Spleen (tissue), 11 donors: ENCODE measurements at regions not wholly inside any gene's neighbourhood (a gene's known extent, or its start where the extent isn't known, plus 50 kb on each side); places are given as distances from the start of the nearest gene placed in this dataset.

ENCODE experiments used
- DNase-seq: peaks from one replicate; pipeline ENCODE4 v3.0.0-alpha.2; 2020
- H3K27ac ChIP-seq, 8 donors: fragments of 200-600 bp; sonication (generic) in 7 of 8; 1 replicate in 4 of 8; 2 replicates in 4 of 8; pipeline versions ENCODE4 v1.5.0 to v1.8.0; 2016 to 2021; ENCODE audit warnings: inconsistent platforms in 4 of 8, mild to moderate bottlenecking in 4 of 8, moderate library complexity in 1 of 8
- H3K27me3 ChIP-seq, 7 donors: fragments of 200-600 bp; sonication (generic) in 6 of 7; replicated peaks in 1 of 7; 1 replicate in 4 of 7; 2 replicates in 3 of 7; pipeline versions ENCODE4 v1.5.0 to v1.8.0; 2016 to 2021; ENCODE audit warnings: inconsistent platforms in 3 of 7, mild to moderate bottlenecking in 1 of 7
- H3K36me3 ChIP-seq, 6 donors: fragments of 200-600 bp; sonication (generic) in 5 of 6; 1 replicate in 4 of 6; 2 replicates in 2 of 6; pipeline versions ENCODE4 v1.5.0 to v1.8.0; 2016 to 2021; ENCODE audit warnings: inconsistent platforms in 2 of 6
- H3K4me1 ChIP-seq, 6 donors: fragments of 200-600 bp; sonication (generic) in 5 of 6; 1 replicate in 3 of 6; 2 replicates in 3 of 6; pipeline versions ENCODE4 v1.5.0 to v1.8.0; 2016 to 2021; ENCODE audit warnings: inconsistent platforms in 3 of 6
- H3K4me3 ChIP-seq, 8 donors: fragments of 200-600 bp; sonication (generic) in 7 of 8; 1 replicate in 4 of 8; 2 replicates in 4 of 8; pipeline versions ENCODE4 v1.5.0 to v1.8.0; 2016 to 2021; ENCODE audit warnings: inconsistent platforms in 4 of 8, mild to moderate bottlenecking in 4 of 8, moderate library complexity in 2 of 8
- H3K9me3 ChIP-seq, 8 donors: fragments of 200-600 bp; sonication (generic) in 7 of 8; 1 replicate in 4 of 8; 2 replicates in 4 of 8; pipeline versions ENCODE4 v1.5.0 to v1.8.0; 2016 to 2021; ENCODE audit warnings: inconsistent platforms in 4 of 8
- POLR2A ChIP-seq, 3 donors: fragments of 450-650 bp; IDR thresholded peaks; one replicate each; pipeline ENCODE4 v1.5.1; 2017; ENCODE audit warnings: antibody characterized with exemption in 3 of 3, mild to moderate bottlenecking in 1 of 3
- POLR2AphosphoS5 ChIP-seq, 3 donors: sonication (generic); formaldehyde crosslinking; IDR thresholded peaks; one replicate each; pipeline ENCODE4 v1.5.1; 2017; ENCODE audit warnings: antibody characterized with exemption in 3 of 3
- WGBS, 5 donors: extraction: QIAGEN DNeasy Blood & Tissue Kit in 3 of 5; methylation state at CpG; one replicate each; pipeline versions ENCODE4 v1.1.5 to v1.1.7; 2013 to 2018; 5-methylcytosine and 5-hydroxymethylcytosine counted together
- intact Hi-C: fragments of 100-400 bp; cut with DNase I; formaldehyde crosslinking; loops from one replicate; pipeline ENCODE4 v1.15.0; 2023; ENCODE audit warnings: low total_unique reads
- TF ChIP-seq, protein P1 (sequence below), 11 experiments: fragments of 200-600 bp in 7 of 11; fragments of 450-650 bp in 4 of 11; sonication (generic) in 4 of 11; IDR thresholded peaks in 8 of 11; conservative IDR thresholded peaks in 3 of 11; 1 replicate in 7 of 11; 2 replicates in 4 of 11; pipeline versions ENCODE4 v1.4.0 to v1.8.0; 2016 to 2021; ENCODE audit warnings: antibody characterized with exemption in 11 of 11, inconsistent platforms in 4 of 11, mild to moderate bottlenecking in 1 of 11
- donor health status: healthy with polysubstance abuse.
- donor health status: DM: no; HTN: no; CAD: no; lungs with moderate emphysema.
- donor health status: DM: no; HTN: no; CAD: no.
- donor health status: Bipolar disorder and iron deficiency.
- donor health status: healthy.
- donor health status: DM: no; HTN: no; CAD: no.
- donor health status: DM: yes; HTN: yes; CAD: no.

DNA sequence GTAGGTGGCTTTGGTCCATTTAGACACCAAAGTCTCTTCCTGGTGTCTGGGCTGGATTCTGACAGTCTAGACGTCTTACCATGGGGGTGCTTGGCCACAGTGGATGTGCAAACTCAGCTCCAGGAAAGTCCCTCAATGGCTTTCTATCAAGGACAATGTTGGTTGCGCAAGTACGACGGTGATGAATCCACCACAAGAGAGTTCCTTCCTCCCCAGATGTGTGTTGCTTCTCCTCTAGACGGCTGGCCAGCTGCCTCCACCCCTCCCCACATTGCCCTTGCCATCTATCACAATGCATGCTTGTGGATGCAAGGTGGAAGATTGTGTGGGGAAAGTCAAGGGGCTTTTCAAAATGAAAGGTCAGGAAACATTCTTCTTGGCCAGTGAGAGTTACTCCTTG lies 89.7 kb upstream of the IRX2 start:
- WGBS, 5 donors = 43 to 61% (median 58%) methylated on average over 5 of the region's 5 CpGs
- intact Hi-C loops = no loop called here
- TF ChIP-seq, protein P1, sequence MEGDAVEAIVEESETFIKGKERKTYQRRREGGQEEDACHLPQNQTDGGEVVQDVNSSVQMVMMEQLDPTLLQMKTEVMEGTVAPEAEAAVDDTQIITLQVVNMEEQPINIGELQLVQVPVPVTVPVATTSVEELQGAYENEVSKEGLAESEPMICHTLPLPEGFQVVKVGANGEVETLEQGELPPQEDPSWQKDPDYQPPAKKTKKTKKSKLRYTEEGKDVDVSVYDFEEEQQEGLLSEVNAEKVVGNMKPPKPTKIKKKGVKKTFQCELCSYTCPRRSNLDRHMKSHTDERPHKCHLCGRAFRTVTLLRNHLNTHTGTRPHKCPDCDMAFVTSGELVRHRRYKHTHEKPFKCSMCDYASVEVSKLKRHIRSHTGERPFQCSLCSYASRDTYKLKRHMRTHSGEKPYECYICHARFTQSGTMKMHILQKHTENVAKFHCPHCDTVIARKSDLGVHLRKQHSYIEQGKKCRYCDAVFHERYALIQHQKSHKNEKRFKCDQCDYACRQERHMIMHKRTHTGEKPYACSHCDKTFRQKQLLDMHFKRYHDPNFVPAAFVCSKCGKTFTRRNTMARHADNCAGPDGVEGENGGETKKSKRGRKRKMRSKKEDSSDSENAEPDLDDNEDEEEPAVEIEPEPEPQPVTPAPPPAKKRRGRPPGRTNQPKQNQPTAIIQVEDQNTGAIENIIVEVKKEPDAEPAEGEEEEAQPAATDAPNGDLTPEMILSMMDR (IDR thresholded peaks at IDR 0.05 in 8 of 11, conservative IDR thresholded peaks at IDR 0.05 in 3 of 11) = no peak
- no peak for TF ChIP-seq POLR2A (IDR thresholded peaks at IDR 0.05)
- TF ChIP-seq POLR2AphosphoS5 (IDR thresholded peaks at IDR 0.05) = no peak
- no peaks in the 10 kb centered on the region for H3K36me3 ChIP-seq
- H3K4me3 ChIP-seq = no peak overlapping the region
- no peak overlapping the region for H3K27ac ChIP-seq
- no peaks in the 10 kb centered on the region for H3K4me1 ChIP-seq
- peaks cover 0 to 8% (median 0%) of the 10 kb centered on the region in 8 donors for H3K9me3 ChIP-seq
- no peak for DNase-seq
- H3K27me3 ChIP-seq = no peaks in the 10 kb centered on the region

GRCh38 chr5:2840372-2840915 lies 89.0 kb upstream of the IRX2 start:
- intact Hi-C loops = no loop called here
- Histone ChIP-seq H3K27ac (no peak overlapping the region), H3K9me3 (peaks cover 0 to 15% (median 0%) of the 10 kb centered on the region in 8 donors), H3K27me3 (no peaks in the 10 kb centered on the region), H3K4me1 (no peaks in the 10 kb centered on the region), H3K4me3 (no peak overlapping the region), H3K36me3 (no peaks in the 10 kb centered on the region)
- no peak for TF ChIP-seq POLR2AphosphoS5 (IDR thresholded peaks at IDR 0.05)
- TF ChIP-seq, protein P1 (IDR thresholded peaks at IDR 0.05 in 8 of 11, conservative IDR thresholded peaks at IDR 0.05 in 3 of 11) = no peak
- DNase-seq = no peak
- WGBS, 5 donors = 60 to 75% (median 67%) methylated on average over 10 of the region's 10 CpGs

- H3K4me1 ChIP-seq = no peaks in the 10 kb centered on the region
- intact Hi-C loops = no loop called here
- 45 to 60% (median 51%) methylated on average over 5 of the region's 5 CpGs for WGBS, 5 donors
- H3K36me3 ChIP-seq = no peaks in the 10 kb centered on the region
- H3K4me3 ChIP-seq = no peak overlapping the region
- TF ChIP-seq POLR2A (IDR thresholded peaks at IDR 0.05) = no peak
- TF ChIP-seq POLR2AphosphoS5 (IDR thresholded peaks at IDR 0.05) = no peak
- TF ChIP-seq, protein P1 (IDR thresholded peaks at IDR 0.05 in 8 of 11, conservative IDR thresholded peaks at IDR 0.05 in 3 of 11) = no peak
- H3K9me3 ChIP-seq = peaks cover 0 to 15% (median 0%) of the 10 kb centered on the region in 8 donors
- no peak for DNase-seq
- no peaks in the 10 kb centered on the region for H3K27me3 ChIP-seq
- no peak overlapping the region for H3K27ac ChIP-seq
Observed at GRCh38 chr5:2836133-2836532, 84.7 kb upstream of the IRX2 start.

- Histone ChIP-seq H3K9me3 (peaks cover 0 to 7% (median 0%) of the 10 kb centered on the region in 8 donors), H3K27me3 (no peaks in the 10 kb centered on the region), H3K4me1 (no peaks in the 10 kb centered on the region), H3K36me3 (no peaks in the 10 kb centered on the region), H3K4me3 (no peak overlapping the region), H3K27ac (no peak overlapping the region)
- no peak for DNase-seq
- TF ChIP-seq POLR2A (IDR thresholded peaks at IDR 0.05) = no peak
- TF ChIP-seq POLR2AphosphoS5 (IDR thresholded peaks at IDR 0.05) = no peak
- TF ChIP-seq, protein P1 (IDR thresholded peaks at IDR 0.05 in 8 of 11, conservative IDR thresholded peaks at IDR 0.05 in 3 of 11) = no peak
- 51 to 61% (median 59%) methylated on average over 11 of the region's 11 CpGs for WGBS, 5 donors
- intact Hi-C loops = no loop called here
Observed at GRCh38 chr5:2833556-2833955, 82.1 kb upstream of the IRX2 start.
